Upper lobe of left lung (tissue), 6 donors: ENCODE measurements at regions not wholly inside any gene's neighbourhood (a gene's known extent, or its start where the extent isn't known, plus 50 kb on each side); places are given as distances from the start of the nearest gene placed in this dataset.

Experiments used
- ATAC-seq, 2 donors: fragments of 200-7000 bp; cut with Tn5 transposase; one replicate each; pipeline ENCODE4 v1.9.1; 2022; ENCODE audit warnings: mild to moderate bottlenecking in 2 of 2, moderate library complexity in 2 of 2; ENCODE audit not compliant: low FRiP score in 2 of 2
- DNase-seq, 2 donors: peaks; one replicate each; pipeline ENCODE4 v3.0.0-alpha.2; 2019 to 2020
- H3K27ac ChIP-seq, 4 donors: fragments of 200-600 bp; sonication (generic); one replicate each; pipeline ENCODE4 v1.5.1; 2016 to 2019
- H3K27me3 ChIP-seq, 4 donors: fragments of 200-600 bp; sonication (generic); one replicate each; pipeline ENCODE4 v1.5.1; 2017 to 2019
- H3K36me3 ChIP-seq, 4 donors: fragments of 200-600 bp; sonication (generic); one replicate each; pipeline ENCODE4 v1.5.1; 2016 to 2019
- H3K4me1 ChIP-seq, 4 donors: fragments of 200-600 bp; sonication (generic); one replicate each; pipeline ENCODE4 v1.5.1; 2018 to 2019
- H3K4me3 ChIP-seq, 4 donors: fragments of 200-600 bp; sonication (generic); one replicate each; pipeline ENCODE4 v1.5.1; 2017 to 2019; ENCODE audit warnings: mild to moderate bottlenecking in 2 of 4, moderate library complexity in 1 of 4
- H3K9me3 ChIP-seq, 4 donors: fragments of 200-600 bp; sonication (generic); one replicate each; pipeline ENCODE4 v1.5.1; 2018 to 2019
- EP300 ChIP-seq, 4 donors: sonication (generic); formaldehyde crosslinking; IDR thresholded peaks; one replicate each; pipeline ENCODE4 v1.5.1; 2017; ENCODE audit warnings: antibody characterized with exemption in 4 of 4, control low read depth in 2 of 4
- POLR2A ChIP-seq, 4 donors: fragments of 450-650 bp; IDR thresholded peaks; one replicate each; pipeline ENCODE4 v1.5.1; 2016 to 2017; ENCODE audit warnings: antibody characterized with exemption in 4 of 4, mild to moderate bottlenecking in 2 of 4
- POLR2AphosphoS5 ChIP-seq, 2 donors: sonication (generic); formaldehyde crosslinking; IDR thresholded peaks; one replicate each; pipeline ENCODE4 v1.5.1; 2017; ENCODE audit warnings: antibody characterized with exemption in 2 of 2
- WGBS, 2 donors: methylation state at CpG; one replicate each; pipeline ENCODE4 v1.1.5; 2017 to 2018; 5-methylcytosine and 5-hydroxymethylcytosine counted together
- TF ChIP-seq, protein P1 (sequence below), 6 experiments: fragments of 450-650 bp in 4 of 6; fragments of 200-600 bp in 2 of 6; sonication (generic) in 2 of 6; IDR thresholded peaks; one replicate each; pipeline ENCODE4 v1.5.1; 2016 to 2019; ENCODE audit warnings: antibody characterized with exemption in 6 of 6
- donor health status: DM: no; HTN: no; CAD: no; lungs with moderate emphysema.
- donor health status: DM: no; HTN: yes; CAD: no; lungs with severe emphysema.

DNA sequence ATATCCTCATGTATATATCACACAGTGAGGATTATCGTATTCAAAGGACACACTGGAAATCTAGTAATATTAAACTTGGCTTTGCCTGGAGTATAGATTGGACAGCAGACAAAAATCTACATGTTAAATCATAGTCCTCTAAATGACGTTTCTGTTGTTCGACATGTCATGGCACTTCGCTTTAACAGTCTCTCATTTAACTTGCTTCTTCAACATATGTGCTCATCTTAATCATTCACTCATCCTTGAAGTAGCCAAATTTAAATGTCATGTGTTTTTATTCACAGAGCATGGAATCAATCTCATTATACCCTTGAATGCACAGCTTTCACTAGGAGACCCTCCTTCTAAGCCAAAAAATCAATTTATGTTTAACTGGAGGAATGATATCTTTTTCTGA, 417.0 kb upstream of the CNTN6 start:
- no peak overlapping the region for H3K4me3 ChIP-seq
- 75 to 79% methylated on average over 4 of the region's 4 CpGs for WGBS, 2 donors
- H3K4me1 ChIP-seq, result no peaks in the 10 kb centered on the region
- H3K27me3 ChIP-seq, result no peaks in the 10 kb centered on the region
- ATAC-seq (no peak), DNase-seq (no peak)
- no peaks in the 10 kb centered on the region for H3K36me3 ChIP-seq
- no peak overlapping the region for H3K27ac ChIP-seq
- TF ChIP-seq, protein P1, sequence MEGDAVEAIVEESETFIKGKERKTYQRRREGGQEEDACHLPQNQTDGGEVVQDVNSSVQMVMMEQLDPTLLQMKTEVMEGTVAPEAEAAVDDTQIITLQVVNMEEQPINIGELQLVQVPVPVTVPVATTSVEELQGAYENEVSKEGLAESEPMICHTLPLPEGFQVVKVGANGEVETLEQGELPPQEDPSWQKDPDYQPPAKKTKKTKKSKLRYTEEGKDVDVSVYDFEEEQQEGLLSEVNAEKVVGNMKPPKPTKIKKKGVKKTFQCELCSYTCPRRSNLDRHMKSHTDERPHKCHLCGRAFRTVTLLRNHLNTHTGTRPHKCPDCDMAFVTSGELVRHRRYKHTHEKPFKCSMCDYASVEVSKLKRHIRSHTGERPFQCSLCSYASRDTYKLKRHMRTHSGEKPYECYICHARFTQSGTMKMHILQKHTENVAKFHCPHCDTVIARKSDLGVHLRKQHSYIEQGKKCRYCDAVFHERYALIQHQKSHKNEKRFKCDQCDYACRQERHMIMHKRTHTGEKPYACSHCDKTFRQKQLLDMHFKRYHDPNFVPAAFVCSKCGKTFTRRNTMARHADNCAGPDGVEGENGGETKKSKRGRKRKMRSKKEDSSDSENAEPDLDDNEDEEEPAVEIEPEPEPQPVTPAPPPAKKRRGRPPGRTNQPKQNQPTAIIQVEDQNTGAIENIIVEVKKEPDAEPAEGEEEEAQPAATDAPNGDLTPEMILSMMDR (IDR thresholded peaks at IDR 0.05), result no peak
- TF ChIP-seq POLR2AphosphoS5 (IDR thresholded peaks at IDR 0.05) (no peak), POLR2A (IDR thresholded peaks at IDR 0.05) (no peak), EP300 (IDR thresholded peaks at IDR 0.05) (no peak)
- no peaks in the 10 kb centered on the region for H3K9me3 ChIP-seq

DNA sequence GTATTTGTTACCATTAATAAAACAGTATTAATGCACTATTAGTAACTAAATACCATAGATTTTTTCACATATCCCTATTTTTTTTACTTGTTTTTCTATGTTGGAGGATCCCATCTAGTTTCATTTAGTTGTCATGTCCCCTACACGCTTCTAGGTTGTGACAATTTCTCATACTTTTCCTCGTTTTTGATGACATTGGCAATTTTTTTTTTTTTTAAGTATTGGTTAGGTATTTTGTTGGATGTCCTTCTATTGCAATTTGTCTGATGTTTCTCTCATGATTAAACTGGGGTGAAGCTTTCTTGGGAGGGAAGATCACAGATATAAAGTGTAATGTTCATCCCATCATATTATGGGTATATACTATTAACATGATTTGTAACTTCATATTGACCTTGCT, 409.1 kb upstream of the CNTN6 start:
- no peaks in the 10 kb centered on the region for H3K27me3 ChIP-seq
- WGBS, 2 donors, result 54 to 63% methylated on average over 2 of the region's 2 CpGs
- H3K36me3 ChIP-seq, result no peaks in the 10 kb centered on the region
- no peak for TF ChIP-seq EP300 (IDR thresholded peaks at IDR 0.05)
- no peaks in the 10 kb centered on the region for H3K9me3 ChIP-seq
- H3K4me1 ChIP-seq, result no peaks in the 10 kb centered on the region
- DNase-seq, result no peak
- H3K4me3 ChIP-seq, result no peak overlapping the region
- no peak for ATAC-seq
- no peak overlapping the region for H3K27ac ChIP-seq

DNA sequence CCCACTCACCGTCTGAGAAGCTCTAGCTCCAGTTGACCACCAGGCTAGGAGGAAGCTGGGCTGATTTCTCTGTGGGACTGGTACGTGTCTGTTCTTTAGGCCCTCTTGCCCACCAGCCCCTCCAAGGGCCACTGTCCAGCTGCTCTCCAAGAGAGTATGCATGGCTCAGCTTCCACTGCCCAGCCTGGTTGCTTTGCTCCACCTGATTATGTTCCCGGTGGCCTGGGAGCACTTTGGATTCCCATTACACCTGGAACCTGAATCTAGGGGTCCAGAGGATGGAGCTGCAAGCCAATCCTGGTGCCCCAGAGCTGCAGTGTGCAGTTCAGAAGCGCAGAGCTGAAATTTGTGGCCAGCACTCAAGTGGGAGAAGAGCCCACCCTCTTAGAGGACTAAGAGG, 402.1 kb upstream of the CNTN6 start:
- H3K4me3 ChIP-seq, result no peak overlapping the region
- ATAC-seq (no peak), DNase-seq (no peak)
- peaks cover 0 to 12% (median 0%) of the 10 kb centered on the region in 4 donors for H3K9me3 ChIP-seq
- H3K36me3 ChIP-seq, result no peaks in the 10 kb centered on the region
- TF ChIP-seq POLR2AphosphoS5 (IDR thresholded peaks at IDR 0.05) (no peak), POLR2A (IDR thresholded peaks at IDR 0.05) (no peak), EP300 (IDR thresholded peaks at IDR 0.05) (no peak)
- TF ChIP-seq, protein P1 (IDR thresholded peaks at IDR 0.05), result no peak
- H3K27ac ChIP-seq, result no peak overlapping the region
- no peaks in the 10 kb centered on the region for H3K27me3 ChIP-seq
- 79 to 84% methylated on average over 4 of the region's 4 CpGs for WGBS, 2 donors
- no peaks in the 10 kb centered on the region for H3K4me1 ChIP-seq

DNA sequence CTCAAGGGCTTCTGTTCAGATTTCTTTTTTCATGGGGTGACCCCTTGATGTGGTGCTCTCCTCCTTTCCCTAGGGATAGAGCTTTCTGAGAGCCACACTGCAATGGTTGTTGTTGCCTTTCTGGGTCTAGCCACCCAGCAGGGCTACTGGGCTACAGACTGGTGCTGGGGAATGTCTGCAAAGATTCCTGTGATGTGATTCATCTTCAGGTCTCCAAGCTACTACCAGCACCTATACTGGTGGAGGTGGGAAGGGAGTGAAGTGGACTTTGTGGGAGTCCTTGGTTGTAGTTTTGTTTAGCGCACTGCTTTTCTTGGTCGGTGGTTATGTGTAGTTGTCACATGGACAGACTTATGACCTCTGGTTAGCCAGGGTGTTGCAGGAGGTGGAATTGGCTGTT, 392.3 kb upstream of the CNTN6 start:
- Histone ChIP-seq H3K27me3 (no peaks in the 10 kb centered on the region), H3K27ac (no peak overlapping the region), H3K4me1 (no peaks in the 10 kb centered on the region), H3K4me3 (no peak overlapping the region), H3K36me3 (no peaks in the 10 kb centered on the region), H3K9me3 (no peaks in the 10 kb centered on the region)
- no peak for DNase-seq
- WGBS, 2 donors, result 89 to 91% methylated on average over 2 of the region's 2 CpGs
- no peak for TF ChIP-seq EP300 (IDR thresholded peaks at IDR 0.05)
- no peak for ATAC-seq

DNA sequence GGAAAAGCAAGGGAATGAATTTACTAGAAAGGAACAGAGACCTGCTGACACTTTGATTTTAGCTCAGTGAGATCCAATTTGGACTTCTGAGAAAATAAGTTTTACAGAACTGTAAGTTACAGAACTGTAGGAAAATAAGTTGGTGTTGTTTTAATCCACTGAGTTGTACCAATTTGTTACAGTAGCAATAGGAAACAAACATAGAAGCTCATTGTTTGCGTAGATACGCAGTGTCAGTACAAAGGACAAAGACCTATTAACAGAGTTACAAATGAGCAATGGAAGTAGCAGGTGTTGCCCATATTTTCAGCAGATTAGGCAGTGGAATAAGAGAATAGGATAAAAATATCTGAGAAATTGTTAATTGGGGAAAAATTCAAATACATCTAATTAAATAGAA, 385.8 kb upstream of the CNTN6 start:
- Histone ChIP-seq H3K36me3 (no peaks in the 10 kb centered on the region), H3K27me3 (no peaks in the 10 kb centered on the region), H3K9me3 (no peaks in the 10 kb centered on the region), H3K4me1 (no peaks in the 10 kb centered on the region), H3K27ac (no peak overlapping the region), H3K4me3 (no peak overlapping the region)
- WGBS, 2 donors, result 40 to 41% methylated on average over 2 of the region's 2 CpGs
- DNase-seq (no peak), ATAC-seq (no peak)
- TF ChIP-seq POLR2A (IDR thresholded peaks at IDR 0.05) (no peak), POLR2AphosphoS5 (IDR thresholded peaks at IDR 0.05) (no peak), EP300 (IDR thresholded peaks at IDR 0.05) (no peak)
- TF ChIP-seq, protein P1 (IDR thresholded peaks at IDR 0.05), result no peak

DNA sequence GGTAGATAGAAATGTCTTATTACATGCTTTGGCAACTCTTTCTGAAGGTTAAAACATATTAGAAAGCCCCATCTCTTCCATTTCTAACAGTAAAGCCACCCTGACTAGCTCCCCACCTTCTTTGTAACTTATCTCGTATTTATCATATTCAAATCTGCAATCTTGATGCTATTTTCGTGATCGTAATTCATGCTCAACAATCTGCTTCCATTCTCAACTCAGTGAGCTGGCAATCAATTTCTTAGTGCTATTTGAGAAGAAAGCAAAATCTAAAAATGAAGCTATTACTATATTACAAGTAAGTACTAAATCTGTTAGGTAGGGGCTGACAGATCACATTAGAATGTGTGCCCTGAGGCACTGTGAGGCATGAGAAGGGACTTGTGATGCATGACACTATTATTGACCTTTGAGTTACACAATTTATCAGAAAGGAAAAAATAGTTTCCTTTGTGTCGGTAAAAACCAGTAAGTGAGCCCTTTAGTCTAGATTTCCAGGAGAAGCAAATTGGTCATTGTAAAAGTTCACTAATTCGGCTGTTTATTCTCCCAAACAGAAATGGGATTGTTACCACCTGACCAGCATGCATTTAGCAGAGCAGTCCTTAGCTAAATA, 379.7 kb upstream of the CNTN6 start:
- DNase-seq (no peak), ATAC-seq (no peak)
- TF ChIP-seq POLR2AphosphoS5 (IDR thresholded peaks at IDR 0.05) (no peak), POLR2A (IDR thresholded peaks at IDR 0.05) (no peak), EP300 (IDR thresholded peaks at IDR 0.05) (no peak)
- TF ChIP-seq, protein P1 (IDR thresholded peaks at IDR 0.05), result no peak
- Histone ChIP-seq H3K27me3 (no peaks in the 10 kb centered on the region), H3K4me1 (no peaks in the 10 kb centered on the region), H3K36me3 (no peaks in the 10 kb centered on the region), H3K27ac (no peak overlapping the region), H3K4me3 (no peak overlapping the region), H3K9me3 (peaks cover 0 to 4% (median 0%) of the 10 kb centered on the region in 4 donors)
- 56 to 68% methylated on average over 5 of the region's 5 CpGs for WGBS, 2 donors
